SK-N-SH (cell line): ENCODE measurements at regions not wholly inside any gene's neighbourhood (a gene's known extent, or its start where the extent isn't known, plus 50 kb on each side); places are given as distances from the start of the nearest gene placed in this dataset.

Source experiments
- CTCF ChIA-PET: fragments of 300-600, 350-600 bp; formaldehyde crosslinking; extraction: SDS; loops from one replicate; lab custom pipeline; 2021; lab: Yijun Ruan, JAX
- POLR2A ChIA-PET: fragments of 350-600 bp; sonication (Branson Sonifier 250); formaldehyde crosslinking; extraction: SDS; loops from one replicate; lab custom pipeline; 2020; ENCODE audit warnings: antibody characterized with exemption, inconsistent platforms; lab: Yijun Ruan, JAX
- DNase-seq: peaks from one replicate; pipeline ENCODE4 v3.0.0; 2012
- H2AFZ ChIP-seq: fragments of 200-600 bp; sonication (generic); 2 replicates; pipeline ENCODE4 v1.8.1; 2016; ENCODE audit warnings: antibody characterized with exemption, mild to moderate bottlenecking, low read depth
- H3F3A ChIP-seq: fragments of 200-600 bp; sonication (generic); replicated peaks from 2 replicates; pipeline ENCODE3; 2016; ENCODE audit warnings: antibody characterized with exemption, mild to moderate bottlenecking; ENCODE audit not compliant: insufficient read depth
- H3K27ac ChIP-seq, 2 experiments: fragments of 200-500 bp in 1 of 2; fragments of 200-600 bp in 1 of 2; sonication (Bioruptor generic) in 1 of 2; sonication (generic), shearing (Covaris generic) in 1 of 2; 2 replicates each; pipeline versions ENCODE4 v1.5.1 to v1.6.1; 2014 to 2016; ENCODE audit warnings: low read depth in 2 of 2, inconsistent platforms in 1 of 2, low read length in 1 of 2, mild to moderate bottlenecking in 1 of 2, mixed read lengths in 1 of 2
- H3K27me3 ChIP-seq: fragments of 200-600 bp; sonication (generic), shearing (Covaris generic); 2 replicates; pipeline ENCODE4 v1.6.1; 2016; ENCODE audit warnings: mixed run types; ENCODE audit not compliant: insufficient read depth
- H3K36me3 ChIP-seq, 2 experiments: fragments of 200-500 bp in 1 of 2; fragments of 200-600 bp in 1 of 2; sonication (Bioruptor generic) in 1 of 2; sonication (generic) in 1 of 2; replicated peaks in 1 of 2; 2 replicates each; pipeline versions ENCODE3 to v1.5.1; 2014 to 2016; ENCODE audit warnings: low read length in 1 of 2, mild to moderate bottlenecking in 1 of 2; ENCODE audit not compliant: insufficient read depth in 2 of 2, control insufficient read depth in 1 of 2
- H3K4me1 ChIP-seq, 2 experiments: fragments of 200-500 bp in 1 of 2; fragments of 200-600 bp in 1 of 2; sonication (Bioruptor generic) in 1 of 2; sonication (generic), shearing (Covaris generic) in 1 of 2; 2 replicates each; pipeline versions ENCODE4 v1.5.1 to v1.6.1; 2014 to 2016; ENCODE audit warnings: low read depth in 1 of 2, low read length in 1 of 2, mixed run types in 1 of 2; ENCODE audit not compliant: insufficient read depth in 2 of 2, control insufficient read depth in 1 of 2
- H3K4me2 ChIP-seq: fragments of 200-600 bp; sonication (generic), shearing (Covaris generic); 2 replicates; pipeline ENCODE4 v1.6.1; 2017; ENCODE audit warnings: mixed run types
- H3K4me3 ChIP-seq, 2 experiments: fragments of 200-500 bp in 1 of 2; fragments of 200-600 bp in 1 of 2; sonication (Bioruptor generic) in 1 of 2; sonication (generic), shearing (Covaris generic) in 1 of 2; 2 replicates each; pipeline versions ENCODE4 v1.5.1 to v1.8.1; 2014 to 2016; ENCODE audit warnings: low read depth in 2 of 2, inconsistent platforms in 1 of 2, low read length in 1 of 2, mild to moderate bottlenecking in 1 of 2, mixed read lengths in 1 of 2, moderate library complexity in 1 of 2
- H3K79me2 ChIP-seq: fragments of 200-600 bp; sonication (generic); 2 replicates; pipeline ENCODE4 v1.8.1; 2017; ENCODE audit warnings: mild to moderate bottlenecking; ENCODE audit not compliant: insufficient read depth
- H3K9ac ChIP-seq: fragments of 200-600 bp; sonication (generic); 2 replicates; pipeline ENCODE4 v1.6.1; 2017; ENCODE audit warnings: mixed run types
- H3K9me2 ChIP-seq: fragments of 200-600 bp; sonication (generic); 2 replicates; pipeline ENCODE4 v1.6.1; 2017; ENCODE audit warnings: mixed run types
- H3K9me3 ChIP-seq: fragments of 200-600 bp; sonication (generic); 2 replicates; pipeline ENCODE4 v1.6.1; 2017; ENCODE audit warnings: mixed run types, mild to moderate bottlenecking, moderate library complexity
- H4K20me1 ChIP-seq: fragments of 200-600 bp; sonication (generic); 2 replicates; pipeline ENCODE4 v1.6.1; 2017; ENCODE audit warnings: mild to moderate bottlenecking, mixed run types; ENCODE audit not compliant: insufficient read depth
- EP300 ChIP-seq, 2 experiments: IDR thresholded peaks; 2 replicates each; pipeline versions ENCODE4 v1.4.0 to v1.6.1; 2012; ENCODE audit warnings: borderline replicate concordance in 1 of 2, low read depth in 1 of 2, low read length in 1 of 2
- EZH2phosphoT487 ChIP-seq: fragments of 200-600 bp; sonication (generic); IDR thresholded peaks from 2 replicates; pipeline ENCODE4 v1.6.1; 2017; ENCODE audit warnings: low read depth, mixed run types, mild to moderate bottlenecking, antibody characterized with exemption, moderate library complexity, borderline replicate concordance
- FOSL2 ChIP-seq: IDR thresholded peaks from 2 replicates; pipeline ENCODE4 v1.4.0; 2012; ENCODE audit warnings: low read depth, mild to moderate bottlenecking, moderate library complexity, borderline replicate concordance
- FOXJ3 ChIP-seq: sonication (generic); formaldehyde crosslinking; IDR thresholded peaks from 2 replicates; pipeline ENCODE4 v1.5.1; 2020; ENCODE audit warnings: mild to moderate bottlenecking, missing genetic modification reagents
- FOXM1 ChIP-seq: IDR thresholded peaks from 2 replicates; pipeline ENCODE4 v1.4.0; 2012; ENCODE audit warnings: low read depth, mild to moderate bottlenecking
- GABPA ChIP-seq: IDR thresholded peaks from 2 replicates; pipeline ENCODE4 v1.4.0; 2012; ENCODE audit warnings: low read depth, mild to moderate bottlenecking
- JUND ChIP-seq: IDR thresholded peaks from 2 replicates; pipeline ENCODE4 v1.4.0; 2012
- MEF2A ChIP-seq: IDR thresholded peaks from 2 replicates; pipeline ENCODE4 v1.4.0; 2012; ENCODE audit warnings: low read depth, borderline replicate concordance
- MXI1 ChIP-seq: IDR thresholded peaks from 2 replicates; pipeline ENCODE4 v1.6.1; 2012; ENCODE audit warnings: mild to moderate bottlenecking, low read depth, low read length, improper control_type of control experiment
- NFIC ChIP-seq: IDR thresholded peaks from 2 replicates; pipeline ENCODE4 v1.4.0; 2012; ENCODE audit warnings: borderline replicate concordance
- POLR2AphosphoS5 ChIP-seq: IDR thresholded peaks from 2 replicates; pipeline ENCODE4 v1.6.1; 2012; ENCODE audit warnings: low read depth, low read length
- RAD21 ChIP-seq: IDR thresholded peaks from 2 replicates; pipeline ENCODE4 v1.6.1; 2012; ENCODE audit warnings: mild to moderate bottlenecking, low read length
- SMC3 ChIP-seq: IDR thresholded peaks from 2 replicates; pipeline ENCODE4 v1.6.1; 2012; ENCODE audit warnings: low read depth, low read length, improper control_type of control experiment
- YY1 ChIP-seq: IDR thresholded peaks from 2 replicates; pipeline ENCODE4 v1.4.0; 2012; ENCODE audit warnings: low read depth, mild to moderate bottlenecking
- TF ChIP-seq, protein P1 (sequence below): IDR thresholded peaks from 2 replicates; pipeline ENCODE4 v1.4.0; 2012; ENCODE audit warnings: low read depth, borderline replicate concordance
- TF ChIP-seq, protein P2 (sequence below): fragments of 200-600 bp; sonication (generic); IDR thresholded peaks from 2 replicates; pipeline ENCODE4 v1.6.1; 2017; ENCODE audit warnings: antibody characterized with exemption, mild to moderate bottlenecking, moderate library complexity
- TF ChIP-seq, protein P3 (sequence below): fragments of 150-350 bp; IDR thresholded peaks from 2 replicates; pipeline ENCODE4 v1.6.1; 2016; ENCODE audit warnings: mild to moderate bottlenecking, low read depth, low read length
- TF ChIP-seq, protein P4 (sequence below): IDR thresholded peaks from 2 replicates; pipeline ENCODE4 v1.4.0; 2012; ENCODE audit warnings: low read depth, borderline replicate concordance
- TF ChIP-seq, protein P5 (sequence below): IDR thresholded peaks from 2 replicates; pipeline ENCODE4 v1.4.0; 2012; ENCODE audit warnings: low read depth
- TF ChIP-seq, protein P6 (sequence below): IDR thresholded peaks from 2 replicates; pipeline ENCODE4 v1.6.1; 2012; ENCODE audit warnings: mild to moderate bottlenecking, low read depth, low read length, moderate library complexity

DNA sequence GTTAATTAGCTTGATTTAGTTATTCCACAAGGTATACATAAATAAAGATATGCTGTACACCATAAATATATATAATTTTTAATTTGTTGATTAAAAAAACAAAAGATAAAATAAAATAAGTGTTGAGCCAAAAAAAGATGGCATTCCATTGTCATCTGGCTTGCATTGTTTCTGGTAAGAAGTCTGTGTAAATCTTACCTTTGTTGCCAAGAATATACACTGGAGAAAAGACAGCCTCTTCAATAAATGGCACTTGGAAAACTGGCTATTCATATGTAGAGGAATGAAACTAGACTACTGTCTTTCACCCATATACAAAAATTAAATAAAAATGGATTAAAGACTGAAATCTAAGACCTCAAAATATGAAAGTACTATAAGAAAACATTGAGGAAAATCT lies 196.5 kb downstream of the IER5 start:
- Histone ChIP-seq H3K9me3 (peaks cover 6% of the 10 kb centered on the region; the same call in 1 of the 2 replicates), H3K9me2 (no peaks in the 10 kb centered on the region), H3K4me1 (no peaks in the 10 kb centered on the region), H3K9ac (no peak overlapping the region), H3K4me2 (no peak overlapping the region), H3K79me2 (no peaks in the 10 kb centered on the region), H3K27ac (no peak overlapping the region), H3F3A (no peaks in the 10 kb centered on the region), H3K4me3 (no peak overlapping the region), H3K36me3 (no peaks in the 10 kb centered on the region), H2AFZ (no peak overlapping the region), H4K20me1 (no peaks in the 10 kb centered on the region), H3K27me3 (no peaks in the 10 kb centered on the region)
- DNase-seq: no peak
- ChIA-PET CTCF (no interaction called here), POLR2A (no interaction called here)
- TF ChIP-seq NFIC (no peak), MXI1 (no peak), EZH2phosphoT487 (no peak), FOSL2 (no peak), POLR2AphosphoS5 (no peak), RAD21 (no peak), EP300 (IDR thresholded peaks at IDR 0.05; ENCODE audit: borderline replicate concordance in 1 of 2, low read depth in 1 of 2, low read length in 1 of 2) (no peak), FOXJ3 (no peak), SMC3 (no peak), MEF2A (no peak), FOXM1 (no peak), YY1 (no peak), JUND (no peak), GABPA (no peak)
- TF ChIP-seq, protein P1, sequence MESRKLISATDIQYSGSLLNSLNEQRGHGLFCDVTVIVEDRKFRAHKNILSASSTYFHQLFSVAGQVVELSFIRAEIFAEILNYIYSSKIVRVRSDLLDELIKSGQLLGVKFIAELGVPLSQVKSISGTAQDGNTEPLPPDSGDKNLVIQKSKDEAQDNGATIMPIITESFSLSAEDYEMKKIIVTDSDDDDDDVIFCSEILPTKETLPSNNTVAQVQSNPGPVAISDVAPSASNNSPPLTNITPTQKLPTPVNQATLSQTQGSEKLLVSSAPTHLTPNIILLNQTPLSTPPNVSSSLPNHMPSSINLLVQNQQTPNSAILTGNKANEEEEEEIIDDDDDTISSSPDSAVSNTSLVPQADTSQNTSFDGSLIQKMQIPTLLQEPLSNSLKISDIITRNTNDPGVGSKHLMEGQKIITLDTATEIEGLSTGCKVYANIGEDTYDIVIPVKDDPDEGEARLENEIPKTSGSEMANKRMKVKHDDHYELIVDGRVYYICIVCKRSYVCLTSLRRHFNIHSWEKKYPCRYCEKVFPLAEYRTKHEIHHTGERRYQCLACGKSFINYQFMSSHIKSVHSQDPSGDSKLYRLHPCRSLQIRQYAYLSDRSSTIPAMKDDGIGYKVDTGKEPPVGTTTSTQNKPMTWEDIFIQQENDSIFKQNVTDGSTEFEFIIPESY: no peak
- TF ChIP-seq, protein P2, sequence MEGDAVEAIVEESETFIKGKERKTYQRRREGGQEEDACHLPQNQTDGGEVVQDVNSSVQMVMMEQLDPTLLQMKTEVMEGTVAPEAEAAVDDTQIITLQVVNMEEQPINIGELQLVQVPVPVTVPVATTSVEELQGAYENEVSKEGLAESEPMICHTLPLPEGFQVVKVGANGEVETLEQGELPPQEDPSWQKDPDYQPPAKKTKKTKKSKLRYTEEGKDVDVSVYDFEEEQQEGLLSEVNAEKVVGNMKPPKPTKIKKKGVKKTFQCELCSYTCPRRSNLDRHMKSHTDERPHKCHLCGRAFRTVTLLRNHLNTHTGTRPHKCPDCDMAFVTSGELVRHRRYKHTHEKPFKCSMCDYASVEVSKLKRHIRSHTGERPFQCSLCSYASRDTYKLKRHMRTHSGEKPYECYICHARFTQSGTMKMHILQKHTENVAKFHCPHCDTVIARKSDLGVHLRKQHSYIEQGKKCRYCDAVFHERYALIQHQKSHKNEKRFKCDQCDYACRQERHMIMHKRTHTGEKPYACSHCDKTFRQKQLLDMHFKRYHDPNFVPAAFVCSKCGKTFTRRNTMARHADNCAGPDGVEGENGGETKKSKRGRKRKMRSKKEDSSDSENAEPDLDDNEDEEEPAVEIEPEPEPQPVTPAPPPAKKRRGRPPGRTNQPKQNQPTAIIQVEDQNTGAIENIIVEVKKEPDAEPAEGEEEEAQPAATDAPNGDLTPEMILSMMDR: no peak
- TF ChIP-seq, protein P3, sequence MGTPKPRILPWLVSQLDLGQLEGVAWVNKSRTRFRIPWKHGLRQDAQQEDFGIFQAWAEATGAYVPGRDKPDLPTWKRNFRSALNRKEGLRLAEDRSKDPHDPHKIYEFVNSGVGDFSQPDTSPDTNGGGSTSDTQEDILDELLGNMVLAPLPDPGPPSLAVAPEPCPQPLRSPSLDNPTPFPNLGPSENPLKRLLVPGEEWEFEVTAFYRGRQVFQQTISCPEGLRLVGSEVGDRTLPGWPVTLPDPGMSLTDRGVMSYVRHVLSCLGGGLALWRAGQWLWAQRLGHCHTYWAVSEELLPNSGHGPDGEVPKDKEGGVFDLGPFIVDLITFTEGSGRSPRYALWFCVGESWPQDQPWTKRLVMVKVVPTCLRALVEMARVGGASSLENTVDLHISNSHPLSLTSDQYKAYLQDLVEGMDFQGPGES: no peak
- TF ChIP-seq, protein P4, sequence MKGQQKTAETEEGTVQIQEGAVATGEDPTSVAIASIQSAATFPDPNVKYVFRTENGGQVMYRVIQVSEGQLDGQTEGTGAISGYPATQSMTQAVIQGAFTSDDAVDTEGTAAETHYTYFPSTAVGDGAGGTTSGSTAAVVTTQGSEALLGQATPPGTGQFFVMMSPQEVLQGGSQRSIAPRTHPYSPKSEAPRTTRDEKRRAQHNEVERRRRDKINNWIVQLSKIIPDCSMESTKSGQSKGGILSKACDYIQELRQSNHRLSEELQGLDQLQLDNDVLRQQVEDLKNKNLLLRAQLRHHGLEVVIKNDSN: no peak
- TF ChIP-seq, protein P5, sequence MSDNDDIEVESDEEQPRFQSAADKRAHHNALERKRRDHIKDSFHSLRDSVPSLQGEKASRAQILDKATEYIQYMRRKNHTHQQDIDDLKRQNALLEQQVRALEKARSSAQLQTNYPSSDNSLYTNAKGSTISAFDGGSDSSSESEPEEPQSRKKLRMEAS: no peak
- TF ChIP-seq, protein P6, sequence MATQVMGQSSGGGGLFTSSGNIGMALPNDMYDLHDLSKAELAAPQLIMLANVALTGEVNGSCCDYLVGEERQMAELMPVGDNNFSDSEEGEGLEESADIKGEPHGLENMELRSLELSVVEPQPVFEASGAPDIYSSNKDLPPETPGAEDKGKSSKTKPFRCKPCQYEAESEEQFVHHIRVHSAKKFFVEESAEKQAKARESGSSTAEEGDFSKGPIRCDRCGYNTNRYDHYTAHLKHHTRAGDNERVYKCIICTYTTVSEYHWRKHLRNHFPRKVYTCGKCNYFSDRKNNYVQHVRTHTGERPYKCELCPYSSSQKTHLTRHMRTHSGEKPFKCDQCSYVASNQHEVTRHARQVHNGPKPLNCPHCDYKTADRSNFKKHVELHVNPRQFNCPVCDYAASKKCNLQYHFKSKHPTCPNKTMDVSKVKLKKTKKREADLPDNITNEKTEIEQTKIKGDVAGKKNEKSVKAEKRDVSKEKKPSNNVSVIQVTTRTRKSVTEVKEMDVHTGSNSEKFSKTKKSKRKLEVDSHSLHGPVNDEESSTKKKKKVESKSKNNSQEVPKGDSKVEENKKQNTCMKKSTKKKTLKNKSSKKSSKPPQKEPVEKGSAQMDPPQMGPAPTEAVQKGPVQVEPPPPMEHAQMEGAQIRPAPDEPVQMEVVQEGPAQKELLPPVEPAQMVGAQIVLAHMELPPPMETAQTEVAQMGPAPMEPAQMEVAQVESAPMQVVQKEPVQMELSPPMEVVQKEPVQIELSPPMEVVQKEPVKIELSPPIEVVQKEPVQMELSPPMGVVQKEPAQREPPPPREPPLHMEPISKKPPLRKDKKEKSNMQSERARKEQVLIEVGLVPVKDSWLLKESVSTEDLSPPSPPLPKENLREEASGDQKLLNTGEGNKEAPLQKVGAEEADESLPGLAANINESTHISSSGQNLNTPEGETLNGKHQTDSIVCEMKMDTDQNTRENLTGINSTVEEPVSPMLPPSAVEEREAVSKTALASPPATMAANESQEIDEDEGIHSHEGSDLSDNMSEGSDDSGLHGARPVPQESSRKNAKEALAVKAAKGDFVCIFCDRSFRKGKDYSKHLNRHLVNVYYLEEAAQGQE: no peak
